ENCODE measurements at regions not wholly inside any gene's neighbourhood (a gene's known extent, or its start where the extent isn't known, plus 50 kb on each side); places are given as distances from the start of the nearest gene placed in this dataset.
"Not testable (repeated sequence)": the region's sequence is repeated elsewhere in the genome, so short reads cannot be mapped to it uniquely, and the experiment has no call there.

DNA sequence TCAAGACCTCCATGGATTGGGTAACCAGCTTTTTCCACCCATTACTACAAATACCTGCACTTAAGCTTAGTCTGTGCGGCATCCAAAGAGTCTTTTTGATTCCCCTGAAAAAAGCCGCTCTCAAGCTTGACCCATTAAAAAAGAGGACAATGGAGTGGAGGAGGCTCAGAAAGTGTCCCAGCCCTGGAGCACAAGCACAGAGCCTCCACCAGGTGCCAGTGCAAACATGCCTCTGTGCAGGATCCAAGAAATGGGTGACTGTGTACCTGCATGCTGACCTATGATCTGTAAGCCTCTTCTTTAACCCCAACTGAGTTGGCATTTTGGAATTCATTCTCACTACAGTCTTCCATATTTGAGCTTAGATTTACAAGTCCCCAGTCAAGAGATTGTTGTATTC lies 168.3 kb upstream of the TLE4 start:
- ATAC-seq (replicated peaks; ENCODE audit: extremely low read depth, poor library complexity, severe bottlenecking) (no peak), DNase-seq (ENCODE audit: low spot score in 2 of 2) (no peak)
- Mint-ChIP-seq H3K27me3 (peaks cover 10% of the 10 kb centered on the region), H3K4me3 (no peak overlapping the region), H3K9me3 (no peaks in the 10 kb centered on the region), H3K4me1 (no peaks in the 10 kb centered on the region), H3K36me3 (ENCODE audit: insufficient read depth) (no peaks in the 10 kb centered on the region), H3K27ac (ENCODE audit: low read depth) (no peak overlapping the region)

DNA sequence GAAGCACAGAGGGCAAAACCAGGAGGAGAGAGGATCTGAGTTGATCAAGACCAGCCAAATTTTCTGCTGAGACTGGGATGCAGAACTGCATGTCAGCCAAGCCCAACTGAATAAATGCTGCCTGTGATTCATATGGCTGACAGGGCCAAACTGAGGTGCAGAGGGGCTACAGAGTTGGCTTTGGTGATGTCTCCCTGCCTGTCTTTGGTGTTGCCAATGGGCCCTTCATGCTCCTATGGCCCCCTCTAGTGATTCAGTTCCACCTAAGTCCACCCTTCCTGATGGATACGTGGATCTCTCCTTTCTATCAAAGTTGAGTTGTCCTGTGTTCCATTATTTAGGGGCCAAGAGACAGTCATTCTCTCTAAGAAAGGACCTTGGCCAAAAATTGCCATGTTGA lies 163.6 kb upstream of the TLE4 start:
- Mint-ChIP-seq H3K4me1 (no peaks in the 10 kb centered on the region), H3K27me3 (peaks cover 18% of the 10 kb centered on the region), H3K27ac (ENCODE audit: low read depth) (no peak overlapping the region), H3K9me3 (no peaks in the 10 kb centered on the region), H3K36me3 (ENCODE audit: insufficient read depth) (no peaks in the 10 kb centered on the region), H3K4me3 (no peak overlapping the region)
- no peak for DNase-seq (ENCODE audit: low spot score in 2 of 2)
- no peak for ATAC-seq (replicated peaks; ENCODE audit: extremely low read depth, poor library complexity, severe bottlenecking)

- Mint-ChIP-seq H3K27ac (ENCODE audit: low read depth) (no peak overlapping the region), H3K27me3 (peaks cover 18% of the 10 kb centered on the region), H3K4me3 (no peak overlapping the region), H3K9me3 (no peaks in the 10 kb centered on the region), H3K4me1 (no peaks in the 10 kb centered on the region), H3K36me3 (ENCODE audit: insufficient read depth) (no peaks in the 10 kb centered on the region)
- ATAC-seq (replicated peaks; ENCODE audit: extremely low read depth, poor library complexity, severe bottlenecking) = no peak
- no peak for DNase-seq (ENCODE audit: low spot score in 2 of 2)
Observed at GRCh38 chr9:79408617-79409016, 163.1 kb upstream of the TLE4 start.

- H3K4me1 Mint-ChIP-seq = no peaks in the 10 kb centered on the region
- H3K36me3 Mint-ChIP-seq (ENCODE audit: insufficient read depth) = no peaks in the 10 kb centered on the region
- H3K9me3 Mint-ChIP-seq = no peaks in the 10 kb centered on the region
- H3K27ac Mint-ChIP-seq (ENCODE audit: low read depth) = no peak overlapping the region
- DNase-seq (ENCODE audit: low spot score in 2 of 2) (no peak), ATAC-seq (replicated peaks; ENCODE audit: extremely low read depth, poor library complexity, severe bottlenecking) (no peak)
- H3K27me3 Mint-ChIP-seq = peaks cover 18% of the 10 kb centered on the region
- H3K4me3 Mint-ChIP-seq = no peak overlapping the region
Observed at GRCh38 chr9:79409182-79409823, 162.5 kb upstream of the TLE4 start.

- no peak for DNase-seq (ENCODE audit: low spot score in 2 of 2)
- H3K4me1 Mint-ChIP-seq = no peaks in the 10 kb centered on the region
- no peaks in the 10 kb centered on the region for H3K36me3 Mint-ChIP-seq (ENCODE audit: insufficient read depth)
- no peak overlapping the region for H3K4me3 Mint-ChIP-seq
- ATAC-seq (replicated peaks; ENCODE audit: extremely low read depth, poor library complexity, severe bottlenecking) = no peak
- no peak overlapping the region for H3K27ac Mint-ChIP-seq (ENCODE audit: low read depth)
- peaks cover 26% of the 10 kb centered on the region for H3K9me3 Mint-ChIP-seq
- peaks cover 62% of the 10 kb centered on the region for H3K27me3 Mint-ChIP-seq
Observed at GRCh38 chr9:79425840-79426239, 145.9 kb upstream of the TLE4 start.

GRCh38 chr9:79428422-79428821 lies 143.3 kb upstream of the TLE4 start:
- Mint-ChIP-seq H3K9me3 (peaks cover 19% of the 10 kb centered on the region), H3K4me1 (no peaks in the 10 kb centered on the region), H3K27me3 (peaks cover 50% of the 10 kb centered on the region), H3K36me3 (ENCODE audit: insufficient read depth) (peaks cover 2% of the 10 kb centered on the region), H3K27ac (ENCODE audit: low read depth) (no peak overlapping the region), H3K4me3 (no peak overlapping the region)
- ATAC-seq (replicated peaks; ENCODE audit: extremely low read depth, poor library complexity, severe bottlenecking) (no peak), DNase-seq (ENCODE audit: low spot score in 2 of 2) (no peak)

- H3K4me1 Mint-ChIP-seq = no peaks in the 10 kb centered on the region
- peaks cover 58% of the 10 kb centered on the region for H3K27me3 Mint-ChIP-seq
- DNase-seq (ENCODE audit: low spot score in 2 of 2) (no peak), ATAC-seq (replicated peaks; ENCODE audit: extremely low read depth, poor library complexity, severe bottlenecking) (no peak)
- peaks cover 2% of the 10 kb centered on the region for H3K36me3 Mint-ChIP-seq (ENCODE audit: insufficient read depth)
- no peak overlapping the region for H3K27ac Mint-ChIP-seq (ENCODE audit: low read depth)
- H3K9me3 Mint-ChIP-seq = peaks cover 9% of the 10 kb centered on the region
- H3K4me3 Mint-ChIP-seq = no peak overlapping the region
Observed at GRCh38 chr9:79430619-79431018, 141.1 kb upstream of the TLE4 start.

- Mint-ChIP-seq H3K36me3 (ENCODE audit: insufficient read depth) (peaks cover 2% of the 10 kb centered on the region), H3K27ac (ENCODE audit: low read depth) (no peak overlapping the region), H3K4me3 (no peak overlapping the region), H3K9me3 (peaks cover 3% of the 10 kb centered on the region), H3K4me1 (no peaks in the 10 kb centered on the region), H3K27me3 (peaks cover 58% of the 10 kb centered on the region)
- ATAC-seq (replicated peaks; ENCODE audit: extremely low read depth, poor library complexity, severe bottlenecking) = no peak
- no peak for DNase-seq (ENCODE audit: low spot score in 2 of 2)
Observed at GRCh38 chr9:79431019-79431679, 140.6 kb upstream of the TLE4 start.

- no peak for ATAC-seq (replicated peaks; ENCODE audit: extremely low read depth, poor library complexity, severe bottlenecking)
- Mint-ChIP-seq H3K27me3 (peaks cover 56% of the 10 kb centered on the region), H3K4me1 (no peaks in the 10 kb centered on the region), H3K36me3 (ENCODE audit: insufficient read depth) (peaks cover 2% of the 10 kb centered on the region), H3K27ac (ENCODE audit: low read depth) (no peak overlapping the region), H3K4me3 (no peak overlapping the region), H3K9me3 (no peaks in the 10 kb centered on the region)
- DNase-seq (ENCODE audit: low spot score in 2 of 2) = no peak
Observed at GRCh38 chr9:79432485-79432884, 139.3 kb upstream of the TLE4 start.

DNA sequence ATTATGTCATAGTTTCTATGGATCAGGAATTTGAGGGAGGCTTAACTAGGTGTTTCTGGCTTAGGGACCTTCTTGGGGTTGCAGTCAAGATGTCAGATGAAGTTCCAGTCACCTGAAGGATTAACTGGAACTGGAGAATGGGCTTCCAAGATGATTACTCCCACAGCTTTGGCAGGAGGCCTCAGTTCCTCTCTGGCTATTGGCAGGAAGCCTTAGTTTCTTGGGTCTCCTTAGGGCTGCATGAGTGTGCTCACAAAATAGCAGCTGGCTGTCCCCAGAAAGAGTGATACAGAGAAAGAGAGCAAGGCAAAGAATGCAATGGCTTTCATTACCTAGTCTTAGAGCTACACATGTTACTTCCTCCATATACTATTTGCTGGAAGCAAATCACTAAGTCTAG lies 138.1 kb upstream of the TLE4 start:
- Mint-ChIP-seq H3K36me3 (ENCODE audit: insufficient read depth) (peaks cover 2% of the 10 kb centered on the region), H3K9me3 (no peaks in the 10 kb centered on the region), H3K27me3 (peaks cover 57% of the 10 kb centered on the region), H3K27ac (ENCODE audit: low read depth) (no peak overlapping the region), H3K4me3 (no peak overlapping the region), H3K4me1 (no peaks in the 10 kb centered on the region)
- DNase-seq (ENCODE audit: low spot score in 2 of 2) (no peak), ATAC-seq (replicated peaks; ENCODE audit: extremely low read depth, poor library complexity, severe bottlenecking) (no peak)

DNA sequence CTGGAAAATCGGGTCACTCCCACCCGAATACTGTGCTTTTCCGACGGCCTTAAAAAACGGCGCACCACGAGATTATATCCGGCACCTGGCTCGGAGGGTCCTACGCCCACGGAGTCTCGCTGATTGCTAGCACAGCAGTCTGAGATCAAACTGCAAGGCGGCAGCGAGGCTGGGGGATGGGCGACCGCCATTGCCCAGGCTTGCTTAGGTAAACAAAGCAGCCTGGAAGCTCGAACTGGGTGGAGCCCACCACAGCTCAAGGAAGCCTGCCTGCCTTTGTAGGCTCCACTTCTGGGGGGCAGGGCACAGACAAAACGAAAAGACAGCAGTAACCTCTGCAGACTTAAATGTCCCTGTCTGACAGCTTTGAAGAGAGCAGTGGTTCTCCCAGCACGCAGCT lies 132.5 kb upstream of the TLE4 start:
- not testable (repeated sequence) for DNase-seq (ENCODE audit: low spot score in 2 of 2); ATAC-seq (replicated peaks; ENCODE audit: extremely low read depth, poor library complexity, severe bottlenecking); H3K4me1 Mint-ChIP-seq; H3K27ac Mint-ChIP-seq (ENCODE audit: low read depth); H3K4me3 Mint-ChIP-seq; H3K9me3 Mint-ChIP-seq; H3K36me3 Mint-ChIP-seq (ENCODE audit: insufficient read depth)
- H3K27me3 Mint-ChIP-seq = peaks cover 36% of the 10 kb centered on the region

- H3K4me3 Mint-ChIP-seq = no peak overlapping the region
- no peaks in the 10 kb centered on the region for H3K4me1 Mint-ChIP-seq
- H3K36me3 Mint-ChIP-seq (ENCODE audit: insufficient read depth) = no peaks in the 10 kb centered on the region
- no peaks in the 10 kb centered on the region for H3K9me3 Mint-ChIP-seq
- no peak overlapping the region for H3K27ac Mint-ChIP-seq (ENCODE audit: low read depth)
- ATAC-seq (replicated peaks; ENCODE audit: extremely low read depth, poor library complexity, severe bottlenecking) (no peak), DNase-seq (ENCODE audit: low spot score in 2 of 2) (no peak)
- H3K27me3 Mint-ChIP-seq = peaks cover 9% of the 10 kb centered on the region
Observed at GRCh38 chr9:79446523-79447307, 125.0 kb upstream of the TLE4 start.

DNA sequence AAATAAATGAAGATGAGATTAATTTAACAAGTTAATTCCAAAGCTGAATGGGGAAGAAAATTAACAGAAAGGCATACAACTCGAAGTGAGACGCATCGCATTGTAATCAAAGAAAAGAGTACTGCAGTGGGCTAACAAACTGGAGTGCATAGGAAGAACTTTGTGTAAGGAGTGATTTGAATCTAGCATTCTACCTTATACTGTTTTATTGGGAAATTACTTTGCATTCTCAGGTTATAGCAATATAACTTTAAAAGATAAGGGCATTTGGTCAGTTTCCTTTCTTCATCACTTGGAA lies 124.5 kb upstream of the TLE4 start:
- H3K4me1 Mint-ChIP-seq = no peaks in the 10 kb centered on the region
- H3K27ac Mint-ChIP-seq (ENCODE audit: low read depth) = no peak overlapping the region
- H3K4me3 Mint-ChIP-seq = no peak overlapping the region
- no peak for DNase-seq (ENCODE audit: low spot score in 2 of 2)
- ATAC-seq (replicated peaks; ENCODE audit: extremely low read depth, poor library complexity, severe bottlenecking) = no peak
- H3K9me3 Mint-ChIP-seq = peaks cover 2% of the 10 kb centered on the region
- peaks cover 9% of the 10 kb centered on the region for H3K27me3 Mint-ChIP-seq
- no peaks in the 10 kb centered on the region for H3K36me3 Mint-ChIP-seq (ENCODE audit: insufficient read depth)
